HG02798 (cell line): ENCODE measurements at regions not wholly inside any gene's neighbourhood (a gene's known extent, or its start where the extent isn't known, plus 50 kb on each side); places are given as distances from the start of the nearest gene placed in this dataset.

Experiments
- ATAC-seq: cut with Tn5 transposase; IDR thresholded peaks from one replicate; pipeline ENCODE4 v1.9.1; 2021; ENCODE audit warnings: mild to moderate bottlenecking; ENCODE audit not compliant: unreplicated experiment, poor library complexity

GRCh38 chr10:78555128-78555527, 513.6 kb upstream of the ZMIZ1 start:
- no peak for ATAC-seq

DNA sequence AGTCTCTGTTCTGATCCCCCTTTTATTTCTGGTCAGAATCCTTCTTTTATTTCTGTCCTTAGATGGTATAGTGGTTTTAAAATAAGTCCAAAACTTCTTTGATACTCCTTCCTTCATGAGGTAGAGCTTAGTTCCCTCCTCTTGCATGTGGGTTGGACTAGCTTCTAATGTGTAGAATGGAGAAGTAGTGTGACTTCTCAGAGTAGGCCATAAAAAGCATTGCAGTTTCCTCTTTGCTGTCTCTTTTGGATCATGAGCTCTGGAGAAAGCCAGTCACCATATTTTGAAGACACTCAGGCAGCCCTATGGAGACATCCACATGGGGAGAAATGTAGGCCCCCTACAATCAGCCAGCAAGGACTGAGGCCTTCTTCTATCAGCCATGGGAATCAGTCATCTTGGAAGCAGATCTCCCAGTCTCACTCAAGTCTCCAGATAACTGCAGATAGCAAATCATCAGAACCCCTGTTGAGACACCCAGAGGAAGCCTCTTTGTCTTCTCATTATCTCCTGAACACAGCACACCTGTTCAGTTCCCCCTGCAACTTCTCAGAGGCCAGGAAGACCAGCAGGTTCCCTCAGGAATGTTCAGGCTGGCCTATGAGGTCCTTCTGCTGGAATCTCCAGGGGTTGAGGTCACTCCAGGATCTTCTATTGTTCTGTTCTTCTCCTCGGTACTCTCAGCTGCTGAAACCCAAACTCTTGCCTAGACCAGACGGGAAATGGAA, 511.9 kb upstream of the ZMIZ1 start:
- ATAC-seq = no peak

DNA sequence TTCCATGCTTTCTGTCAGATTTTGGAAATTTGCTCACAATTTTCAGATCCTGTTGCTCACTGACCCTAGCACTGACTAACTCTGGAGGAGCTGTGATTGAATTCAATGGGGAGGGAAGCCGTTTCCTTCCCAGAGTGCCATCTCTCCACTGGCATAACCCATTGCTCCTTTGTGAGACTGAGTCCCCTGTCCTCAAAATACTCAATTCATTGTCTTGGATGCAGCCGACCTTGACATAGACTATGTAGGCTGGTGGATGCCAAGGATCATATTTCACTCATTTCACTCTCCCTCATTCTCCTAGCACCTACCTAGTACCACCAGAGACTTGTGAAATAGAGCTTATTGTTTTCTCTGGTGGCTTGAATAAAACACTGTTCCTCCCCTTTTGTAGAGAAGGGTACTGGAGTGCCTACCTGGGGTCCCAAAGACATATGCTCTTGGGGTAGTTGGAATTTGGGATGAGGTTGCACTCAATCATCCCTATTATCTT, 511.3 kb upstream of the ZMIZ1 start:
- ATAC-seq = no peak

GRCh38 chr10:78559661-78560340, 509.0 kb upstream of the ZMIZ1 start:
- no peak for ATAC-seq

GRCh38 chr10:78560341-78560688, 508.5 kb upstream of the ZMIZ1 start:
- no peak for ATAC-seq

DNA sequence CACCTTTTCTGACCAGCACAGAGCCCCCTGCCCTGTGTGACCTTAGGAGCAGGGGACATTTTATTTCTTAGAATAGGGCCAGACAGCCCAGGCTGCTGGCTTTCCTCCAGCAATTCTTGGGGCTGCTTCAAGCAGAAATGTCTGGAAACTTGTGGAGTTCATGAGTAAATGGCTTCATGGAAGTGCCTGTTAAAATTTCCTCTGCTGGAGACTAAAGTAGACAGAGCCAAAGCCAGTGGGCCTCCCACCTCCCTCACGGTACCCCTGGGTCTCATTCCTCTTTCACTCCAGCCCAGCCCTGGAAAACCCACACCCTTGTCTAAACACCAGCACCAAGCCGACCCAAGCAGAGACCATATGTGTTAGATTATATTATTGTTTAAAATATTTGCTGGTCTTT, 505.5 kb upstream of the ZMIZ1 start:
- ATAC-seq = no peak

DNA sequence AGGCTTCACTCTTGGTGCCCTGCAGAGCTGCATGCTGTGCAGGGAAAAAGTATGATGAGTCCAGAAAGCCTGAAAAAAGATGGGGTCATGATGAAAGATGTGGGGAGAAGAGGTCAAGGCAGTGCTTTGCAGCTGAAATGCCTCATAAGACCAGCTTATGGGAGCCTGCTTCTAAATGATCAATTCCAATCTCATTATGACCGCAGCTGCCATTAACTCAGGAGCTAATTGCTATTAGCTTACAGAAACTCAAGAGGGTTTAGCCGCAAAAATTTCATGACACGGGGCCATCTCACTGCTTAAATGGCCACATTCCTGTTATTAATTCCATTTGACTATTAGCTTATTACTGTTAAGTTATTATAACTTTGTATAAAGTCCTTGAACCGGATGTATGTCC, 502.9 kb upstream of the ZMIZ1 start:
- no peak for ATAC-seq

DNA sequence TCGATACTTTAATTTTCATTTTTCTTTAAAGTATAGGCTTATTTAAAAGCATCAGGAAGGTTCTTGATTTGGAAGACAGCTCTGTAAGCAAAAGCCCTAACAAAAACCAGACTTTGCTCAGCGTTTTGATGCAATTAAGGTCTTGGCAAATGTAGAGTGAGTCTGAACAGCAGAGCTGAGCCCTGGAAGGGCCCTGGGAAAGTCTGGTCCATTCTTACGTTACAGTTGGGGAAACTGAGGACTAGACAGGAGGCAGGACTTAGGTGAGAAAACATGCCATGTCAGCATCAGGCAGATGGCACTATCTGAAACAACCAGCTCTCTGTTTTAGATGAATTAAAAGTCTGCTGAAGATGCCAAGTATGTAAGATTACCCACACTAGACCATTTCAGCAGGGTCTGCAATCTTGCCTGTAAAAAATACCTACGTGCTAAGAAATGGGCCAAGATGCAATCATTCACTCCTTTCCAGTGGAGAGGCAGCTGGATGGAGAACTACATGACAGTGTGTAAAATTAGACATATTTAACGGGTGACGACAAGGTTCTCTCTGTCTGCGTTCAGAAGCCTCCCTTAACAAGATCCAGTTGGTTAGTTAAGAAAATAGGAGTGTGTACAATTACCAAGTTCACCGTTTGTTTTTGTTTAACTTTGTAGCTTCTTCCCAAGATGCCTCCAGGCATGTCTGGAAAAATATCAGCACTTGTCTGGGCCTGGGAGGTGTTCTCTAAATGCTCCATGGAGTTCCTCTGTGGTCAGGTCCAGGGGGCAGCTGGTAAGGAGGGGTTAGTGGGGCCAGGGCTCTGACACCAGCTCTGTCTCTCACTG, 502.3 kb upstream of the ZMIZ1 start:
- no peak for ATAC-seq

DNA sequence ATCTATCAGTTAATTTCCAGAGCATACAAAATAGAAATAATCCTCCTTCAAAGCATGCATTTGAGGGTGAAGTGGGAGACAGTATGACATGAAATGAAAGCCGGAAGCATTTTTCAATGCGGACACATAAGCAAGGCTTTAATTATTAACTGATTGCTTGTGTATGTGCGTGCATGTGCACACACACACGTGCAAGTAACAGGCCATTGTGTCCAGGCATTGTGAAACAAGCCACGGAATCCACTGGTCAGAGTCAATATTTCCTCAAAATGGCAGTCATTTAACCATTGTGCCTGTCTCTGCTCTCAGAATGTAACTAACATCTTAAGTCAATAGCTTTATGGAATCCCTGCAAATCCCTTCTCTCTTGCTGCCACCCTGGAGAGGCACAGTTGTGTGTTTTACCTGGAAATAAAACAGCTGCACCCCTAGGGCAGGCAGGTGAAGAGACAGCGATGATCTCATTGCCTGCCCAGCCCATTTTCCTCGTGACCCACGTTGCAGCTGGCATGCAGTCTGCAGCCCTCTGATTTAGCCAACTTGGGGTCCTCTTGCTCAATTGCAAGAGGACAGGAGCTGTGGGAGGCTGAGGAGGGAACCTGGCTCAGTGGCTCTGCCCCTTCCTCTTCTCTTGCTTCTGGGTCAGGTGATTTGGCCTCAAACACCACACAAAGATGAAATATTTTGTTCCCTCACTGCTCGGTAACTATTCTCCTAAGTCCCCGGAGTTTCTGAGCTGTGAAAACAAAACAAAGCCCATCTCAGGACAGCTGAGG, 500.9 kb upstream of the ZMIZ1 start:
- ATAC-seq = no peak

GRCh38 chr10:78568620-78569019, 500.1 kb upstream of the ZMIZ1 start:
- no peak for ATAC-seq

- no peak for ATAC-seq
Observed at GRCh38 chr10:78570633-78571235, 498.0 kb upstream of the ZMIZ1 start.

DNA sequence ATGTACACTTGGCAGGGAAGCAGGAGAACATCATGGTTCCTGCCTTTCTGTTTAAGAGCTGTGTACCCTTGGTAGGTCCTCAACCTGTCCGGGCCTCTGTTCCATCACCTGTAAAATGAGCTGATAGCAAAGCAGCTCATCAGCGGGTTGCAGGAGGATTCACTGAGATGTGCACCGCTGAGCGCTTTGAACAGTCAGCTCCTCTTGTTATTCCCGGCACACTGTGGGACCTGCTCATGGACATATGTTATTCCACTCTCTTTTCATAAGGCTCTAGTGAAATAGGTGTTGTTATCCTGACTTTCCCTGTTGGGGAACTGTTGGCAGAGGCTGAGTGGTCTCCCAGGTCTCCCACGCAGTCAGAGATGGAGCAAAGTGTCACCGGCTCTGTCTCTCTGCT, 497.5 kb upstream of the ZMIZ1 start:
- no peak for ATAC-seq

GRCh38 chr10:78571891-78572290, 496.9 kb upstream of the ZMIZ1 start:
- no peak for ATAC-seq

- ATAC-seq = no peak
Observed at GRCh38 chr10:78572565-78572964, 496.2 kb upstream of the ZMIZ1 start.

DNA sequence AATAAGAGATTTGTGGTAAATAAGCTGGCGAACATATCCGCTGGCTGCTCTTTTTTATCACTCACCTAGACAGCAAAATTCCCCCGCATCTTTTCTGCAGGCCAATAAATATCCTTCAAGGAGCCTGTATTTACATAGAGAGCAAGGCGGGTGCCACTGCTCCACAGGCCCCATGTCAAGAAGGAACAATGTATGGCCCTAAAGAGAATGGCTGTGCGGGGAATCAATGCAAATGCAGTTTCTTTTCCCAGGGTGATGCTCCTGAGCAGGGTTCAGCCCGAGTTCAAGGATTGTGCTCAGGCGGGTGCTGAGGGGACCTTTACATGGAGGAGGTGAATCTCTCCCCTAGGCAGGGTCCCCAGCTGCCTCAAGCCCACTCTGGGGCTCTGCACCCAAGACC, 494.2 kb upstream of the ZMIZ1 start:
- ATAC-seq = no peak

DNA sequence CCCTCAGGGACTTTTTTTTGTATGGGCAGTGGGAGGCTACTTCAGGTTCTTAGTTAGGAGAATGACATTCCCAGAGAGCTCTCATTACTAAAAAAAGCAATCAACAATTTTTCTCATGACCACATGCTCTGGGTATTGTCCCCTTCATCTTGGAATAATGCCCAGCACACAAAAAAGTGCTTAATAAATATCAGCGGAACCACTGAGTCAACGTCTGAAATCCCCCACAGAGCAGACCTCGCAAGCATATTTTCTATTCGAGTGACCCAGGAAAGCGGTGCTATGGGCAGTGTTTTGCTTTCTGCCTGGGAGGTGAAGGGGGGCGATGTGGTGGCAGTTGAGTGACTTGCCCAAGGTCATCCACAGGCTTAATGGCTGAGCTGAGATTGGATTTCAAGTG, 493.4 kb upstream of the ZMIZ1 start:
- no peak for ATAC-seq

DNA sequence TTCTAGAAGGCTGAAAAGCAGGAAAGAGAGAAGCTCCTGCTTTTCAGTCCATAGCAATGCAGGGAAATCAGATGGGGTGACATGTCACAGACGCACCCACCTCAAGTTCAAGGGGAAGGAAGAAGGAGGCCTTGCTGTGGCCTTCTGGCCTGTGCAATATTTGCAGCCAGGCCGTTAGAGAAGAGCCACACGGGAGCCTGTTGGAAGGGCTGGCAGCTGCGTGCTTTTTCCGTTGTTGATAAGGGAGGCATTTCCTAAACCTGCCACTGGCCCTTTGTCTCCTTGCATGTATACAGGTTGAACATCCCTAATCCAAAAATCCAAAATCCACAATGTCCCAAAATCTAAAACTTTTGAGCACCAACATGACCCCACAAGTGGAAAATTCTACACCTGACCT, 492.5 kb upstream of the ZMIZ1 start:
- ATAC-seq = no peak

DNA sequence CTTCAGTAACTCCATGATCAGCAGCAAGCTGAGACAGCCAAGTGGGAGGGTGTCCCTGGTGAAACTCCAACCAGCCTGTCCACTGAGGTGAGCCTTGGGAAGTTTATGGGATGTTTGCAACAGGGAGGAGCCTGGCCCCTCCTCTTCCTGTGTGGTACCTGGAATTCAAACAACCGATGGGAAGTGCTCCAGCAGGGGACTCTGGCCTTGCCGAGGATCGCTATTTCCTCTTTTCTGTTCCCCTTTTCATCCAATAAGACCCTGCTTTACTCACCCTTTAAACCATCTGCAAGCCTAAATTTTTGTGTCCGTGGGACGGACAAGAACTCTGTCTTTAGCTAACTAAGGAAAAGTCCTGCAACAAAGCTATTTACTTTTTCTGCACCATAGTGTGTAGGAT, 491.1 kb upstream of the ZMIZ1 start:
- no peak for ATAC-seq

DNA sequence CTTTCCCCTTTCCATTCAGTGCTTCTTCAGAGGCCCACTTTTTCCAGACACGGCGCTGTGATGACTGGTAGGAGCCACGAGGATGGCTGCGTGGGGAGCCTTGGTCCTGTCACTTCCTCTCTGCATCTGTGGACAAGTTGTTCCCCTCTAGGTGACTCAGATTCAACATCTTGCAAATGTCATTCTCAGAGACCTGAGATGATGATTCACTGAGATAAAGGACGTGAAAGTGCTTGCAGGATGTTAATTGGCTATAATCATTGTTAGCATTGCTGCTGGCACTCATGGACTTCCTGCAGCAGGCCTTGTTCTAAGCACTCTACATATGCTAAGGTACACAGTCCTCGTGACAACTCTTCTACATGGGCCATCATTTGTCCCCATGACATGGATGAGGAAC, 489.8 kb upstream of the ZMIZ1 start:
- ATAC-seq = no peak

GRCh38 chr10:78579576-78579975, 489.2 kb upstream of the ZMIZ1 start:
- ATAC-seq = no peak
